WI38 (cell line): ENCODE measurements at regions not wholly inside any gene's neighbourhood (a gene's known extent, or its start where the extent isn't known, plus 50 kb on each side); places are given as distances from the start of the nearest gene placed in this dataset.

ENCODE experiments used
- H3K4me3 ChIP-seq: 2 replicates; pipeline ENCODE4 v1.5.1; 2011; ENCODE audit warnings: low read depth, mild to moderate bottlenecking, control low read depth, low read length
- TF ChIP-seq, protein P1 (sequence below): IDR thresholded peaks from 2 replicates; pipeline ENCODE4 v1.5.1; 2012; ENCODE audit warnings: low read depth, mild to moderate bottlenecking, control low read depth, low read length

DNA sequence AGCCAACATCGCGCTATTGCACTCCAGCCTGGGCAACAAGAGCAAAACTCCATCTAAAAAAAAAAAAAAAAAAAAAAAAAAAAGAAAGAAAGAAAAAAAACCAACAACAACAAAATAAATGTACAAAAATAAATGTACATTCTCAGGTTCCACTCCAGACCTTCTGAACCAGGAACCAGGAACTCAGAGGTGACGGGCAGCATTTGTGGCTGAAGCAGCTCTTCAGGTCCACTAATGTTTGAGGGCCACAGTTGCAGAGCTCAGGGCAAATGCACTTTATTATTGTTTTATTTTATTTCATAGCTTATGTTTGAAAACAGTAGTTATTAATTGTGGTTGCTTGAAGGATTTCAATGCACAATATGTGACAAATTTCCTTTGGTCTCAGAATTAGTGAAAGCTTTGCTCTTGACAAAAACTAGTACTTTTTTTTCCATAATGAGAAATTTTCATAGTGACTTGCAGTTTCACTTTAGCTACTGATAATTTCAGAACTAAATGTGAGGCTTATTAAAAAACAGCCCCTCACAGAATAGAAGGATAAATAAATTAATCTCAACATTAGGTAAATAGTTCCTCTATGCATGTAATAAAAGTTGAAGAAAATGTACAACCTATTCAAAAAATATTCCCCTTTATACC, 378.4 kb upstream of the SPHKAP start:
- TF ChIP-seq, protein P1, sequence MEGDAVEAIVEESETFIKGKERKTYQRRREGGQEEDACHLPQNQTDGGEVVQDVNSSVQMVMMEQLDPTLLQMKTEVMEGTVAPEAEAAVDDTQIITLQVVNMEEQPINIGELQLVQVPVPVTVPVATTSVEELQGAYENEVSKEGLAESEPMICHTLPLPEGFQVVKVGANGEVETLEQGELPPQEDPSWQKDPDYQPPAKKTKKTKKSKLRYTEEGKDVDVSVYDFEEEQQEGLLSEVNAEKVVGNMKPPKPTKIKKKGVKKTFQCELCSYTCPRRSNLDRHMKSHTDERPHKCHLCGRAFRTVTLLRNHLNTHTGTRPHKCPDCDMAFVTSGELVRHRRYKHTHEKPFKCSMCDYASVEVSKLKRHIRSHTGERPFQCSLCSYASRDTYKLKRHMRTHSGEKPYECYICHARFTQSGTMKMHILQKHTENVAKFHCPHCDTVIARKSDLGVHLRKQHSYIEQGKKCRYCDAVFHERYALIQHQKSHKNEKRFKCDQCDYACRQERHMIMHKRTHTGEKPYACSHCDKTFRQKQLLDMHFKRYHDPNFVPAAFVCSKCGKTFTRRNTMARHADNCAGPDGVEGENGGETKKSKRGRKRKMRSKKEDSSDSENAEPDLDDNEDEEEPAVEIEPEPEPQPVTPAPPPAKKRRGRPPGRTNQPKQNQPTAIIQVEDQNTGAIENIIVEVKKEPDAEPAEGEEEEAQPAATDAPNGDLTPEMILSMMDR = no peak
- no peak overlapping the region for H3K4me3 ChIP-seq

DNA sequence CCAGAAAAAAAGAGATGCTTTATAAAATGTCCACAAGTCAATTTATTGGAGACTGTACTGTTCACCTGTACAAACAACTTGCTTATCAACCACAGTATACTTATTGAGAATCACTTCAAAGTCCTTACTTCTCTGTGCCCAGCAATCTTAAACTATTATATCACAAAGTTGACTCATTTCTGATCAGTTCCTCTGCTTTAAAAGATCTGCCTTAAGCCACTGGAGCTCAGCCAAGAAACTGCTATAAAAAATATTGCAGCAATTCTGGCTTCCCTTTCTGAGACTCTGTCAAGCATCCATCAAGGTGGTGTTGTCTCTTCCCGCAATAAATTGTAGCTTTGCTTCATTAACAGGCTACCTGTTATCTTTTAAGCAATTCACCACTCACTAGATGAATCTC, 375.2 kb upstream of the SPHKAP start:
- TF ChIP-seq, protein P1 = no peak
- no peak overlapping the region for H3K4me3 ChIP-seq

DNA sequence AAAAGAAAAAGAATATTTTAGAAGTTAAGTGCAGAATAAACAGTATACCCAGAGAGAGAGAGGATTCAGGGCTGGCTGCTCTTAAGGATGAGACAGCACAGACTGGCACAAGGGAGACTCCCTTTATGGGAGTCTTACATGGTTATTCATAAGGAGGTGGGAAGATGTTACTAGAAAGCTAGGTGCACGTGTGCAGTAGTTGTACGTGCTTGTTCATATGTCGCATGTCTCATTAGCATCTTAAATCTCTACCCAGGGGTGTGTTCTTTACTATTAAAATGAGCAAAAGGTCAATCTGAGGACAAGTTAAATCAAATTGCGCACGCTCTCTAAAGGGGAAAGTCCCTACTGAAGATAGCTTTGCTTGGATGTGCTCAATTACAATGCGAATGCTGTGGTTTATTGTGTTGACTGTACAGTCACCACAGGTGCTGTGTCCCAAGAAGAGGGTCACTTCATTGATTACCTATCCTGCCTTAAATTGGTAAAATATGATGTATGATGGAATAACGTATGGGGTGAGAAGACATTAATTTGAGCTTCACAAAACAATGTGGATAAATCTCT, 368.0 kb upstream of the SPHKAP start:
- TF ChIP-seq, protein P1 = no peak
- H3K4me3 ChIP-seq = no peak overlapping the region

DNA sequence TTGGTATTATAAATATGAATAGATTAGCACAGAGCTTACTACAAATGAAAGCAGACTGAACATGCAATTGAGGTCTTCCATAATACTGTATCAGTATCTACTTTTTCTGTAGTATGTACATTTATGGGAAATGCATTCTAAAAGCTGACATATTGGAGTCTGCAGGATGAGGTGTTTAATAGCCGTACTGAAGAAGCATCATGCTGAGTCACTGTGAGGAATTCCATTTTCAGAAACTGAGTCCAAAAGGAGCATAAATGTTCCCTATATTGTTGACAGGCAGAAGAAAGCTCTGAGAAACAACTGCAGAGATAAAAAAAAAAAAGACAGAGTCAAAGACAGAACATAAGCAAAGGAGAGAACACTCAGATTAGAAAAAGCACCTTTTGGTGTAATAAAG, 366.7 kb upstream of the SPHKAP start:
- TF ChIP-seq, protein P1 = no peak
- no peak overlapping the region for H3K4me3 ChIP-seq

DNA sequence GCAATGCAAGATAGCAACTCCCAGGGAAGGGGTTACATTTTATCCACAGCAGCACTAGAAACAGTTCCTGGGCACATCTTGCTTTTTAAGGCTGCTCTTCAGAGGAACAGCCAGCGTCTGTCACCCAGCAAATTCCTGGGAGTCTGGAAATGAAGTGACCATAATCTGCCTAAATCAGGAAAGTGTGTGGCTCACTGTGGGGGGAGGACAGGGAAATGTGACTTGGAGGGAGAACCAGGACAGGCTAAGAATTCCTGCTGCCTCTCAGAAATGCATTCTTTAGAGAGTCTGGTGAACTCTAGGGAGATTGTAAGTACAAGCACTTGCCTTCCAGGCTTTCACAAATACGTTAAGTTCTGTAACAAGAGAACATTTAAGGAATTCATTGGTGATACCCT, 364.3 kb upstream of the SPHKAP start:
- no peak overlapping the region for H3K4me3 ChIP-seq
- TF ChIP-seq, protein P1 = no peak

DNA sequence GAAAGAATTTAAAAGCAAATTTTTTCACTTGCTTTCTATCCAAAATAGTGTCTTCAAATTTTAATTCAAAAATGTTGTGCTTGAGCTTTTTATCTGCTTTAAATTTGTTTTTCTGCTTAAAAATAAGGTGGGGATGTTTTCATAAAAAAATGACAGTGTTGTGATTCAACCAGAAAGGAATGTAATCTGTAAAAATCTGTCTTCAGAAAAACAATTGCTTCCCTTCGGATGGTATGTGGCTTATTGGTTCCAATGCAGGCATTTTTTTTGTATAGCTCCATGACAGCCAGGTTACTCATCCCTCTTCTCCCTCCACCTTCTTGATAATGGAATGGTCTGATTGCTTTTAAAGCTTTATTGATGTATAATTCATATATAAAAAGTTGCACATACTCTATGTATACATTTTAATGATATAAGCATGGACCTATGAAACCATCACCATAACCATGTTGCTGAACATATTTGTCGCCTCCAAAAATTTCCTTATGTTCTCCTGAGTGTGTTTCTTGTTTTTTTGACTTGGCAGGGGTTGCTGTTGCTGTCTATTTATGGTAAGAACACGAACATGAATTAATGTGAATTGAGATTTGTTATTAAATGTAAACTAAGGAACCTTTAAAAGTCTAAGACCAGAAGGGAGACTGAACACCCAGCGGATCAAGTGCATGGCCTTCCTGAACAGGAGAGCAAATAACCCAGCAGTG, 363.7 kb upstream of the SPHKAP start:
- TF ChIP-seq, protein P1 = no peak
- H3K4me3 ChIP-seq = no peak overlapping the region

DNA sequence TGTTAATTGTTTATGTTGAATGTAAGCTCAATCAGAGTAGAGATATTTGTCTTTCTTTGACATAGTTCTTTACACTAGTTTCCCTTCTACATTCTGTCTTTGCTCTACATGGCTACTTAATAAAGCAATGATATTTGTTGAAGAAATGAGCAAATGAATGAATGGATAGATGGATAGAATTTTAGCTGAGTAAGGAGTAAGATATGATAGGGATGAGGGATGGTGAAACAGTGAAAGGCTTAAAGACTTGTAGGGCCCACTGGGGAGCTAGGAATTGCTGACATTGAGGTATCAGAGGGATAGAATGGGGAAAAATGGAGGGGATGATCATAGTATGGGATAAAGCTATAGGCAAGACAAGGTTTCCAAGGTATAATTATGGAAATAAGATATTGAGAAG, 361.6 kb upstream of the SPHKAP start:
- TF ChIP-seq, protein P1 = no peak
- H3K4me3 ChIP-seq = no peak overlapping the region
